Activated CD8-positive, alpha-beta memory T cell treated with anti-CD3 and anti-CD28 coated beads for 24 hours (primary cell): ENCODE measurements at regions not wholly inside any gene's neighbourhood (a gene's known extent, or its start where the extent isn't known, plus 50 kb on each side); places are given as distances from the start of the nearest gene placed in this dataset.

Experiments used
- DNase-seq: peaks from one replicate; pipeline ENCODE4 v3.0.0-alpha.2; 2020

DNA sequence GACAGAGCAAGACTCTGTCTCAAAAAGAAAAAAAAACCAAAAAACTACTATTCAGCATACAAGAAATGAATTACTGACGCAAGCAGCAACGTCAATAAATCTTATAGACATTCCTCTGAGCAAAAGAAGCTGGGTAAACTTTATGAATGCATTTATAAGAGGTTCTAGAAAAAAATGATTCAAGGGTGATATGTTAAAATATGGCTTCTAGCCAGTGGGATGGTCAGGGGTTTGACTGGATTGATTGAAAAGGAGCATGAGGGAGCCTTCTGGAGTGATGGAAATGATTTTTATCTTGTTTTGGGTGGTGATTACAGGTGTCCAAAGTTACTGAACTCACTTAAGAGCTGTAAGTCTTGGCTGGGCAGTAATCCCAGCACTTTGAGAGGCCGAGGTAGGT lies 64.9 kb upstream of the SALL4 start:
- DNase-seq: no peak

DNA sequence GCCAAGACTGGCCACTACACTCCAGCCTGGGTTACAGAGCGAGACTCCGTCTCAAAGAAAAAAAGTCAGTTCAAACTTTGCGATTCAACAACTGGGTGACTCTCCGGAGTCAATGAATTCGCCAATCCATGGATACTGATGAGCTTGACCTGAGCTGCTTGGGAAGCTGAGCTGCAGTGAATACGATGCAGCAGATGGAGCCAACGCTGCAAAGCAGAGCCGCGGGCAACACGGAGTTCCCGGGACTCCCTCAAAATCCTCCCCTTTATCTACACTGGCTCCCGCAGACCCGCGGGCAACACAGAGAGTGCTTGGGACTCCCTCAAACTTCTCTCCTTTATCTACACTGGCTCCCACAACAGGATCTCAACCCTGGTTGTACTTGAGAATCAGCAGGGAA lies 62.6 kb upstream of the SALL4 start:
- no peak for DNase-seq

DNA sequence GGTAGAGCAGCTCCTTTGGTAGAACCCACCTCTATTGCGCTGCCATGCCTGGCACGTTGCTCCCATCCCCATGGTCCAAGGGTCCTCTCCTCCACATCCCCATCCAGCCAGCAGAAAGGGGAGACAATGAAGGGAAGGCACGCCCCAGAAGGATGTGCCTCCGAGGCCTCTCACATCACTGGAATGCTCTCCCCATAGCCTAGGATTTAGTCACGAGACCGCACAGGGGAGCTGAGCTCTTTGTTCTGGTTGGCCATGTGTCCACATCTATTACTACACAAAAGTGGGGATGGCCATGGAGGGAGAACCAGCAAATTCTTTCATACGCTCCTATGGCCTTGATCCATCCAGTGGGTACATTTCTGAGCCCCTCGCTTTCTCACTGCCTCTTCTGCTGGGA lies 60.5 kb upstream of the SALL4 start:
- DNase-seq: no peak

DNA sequence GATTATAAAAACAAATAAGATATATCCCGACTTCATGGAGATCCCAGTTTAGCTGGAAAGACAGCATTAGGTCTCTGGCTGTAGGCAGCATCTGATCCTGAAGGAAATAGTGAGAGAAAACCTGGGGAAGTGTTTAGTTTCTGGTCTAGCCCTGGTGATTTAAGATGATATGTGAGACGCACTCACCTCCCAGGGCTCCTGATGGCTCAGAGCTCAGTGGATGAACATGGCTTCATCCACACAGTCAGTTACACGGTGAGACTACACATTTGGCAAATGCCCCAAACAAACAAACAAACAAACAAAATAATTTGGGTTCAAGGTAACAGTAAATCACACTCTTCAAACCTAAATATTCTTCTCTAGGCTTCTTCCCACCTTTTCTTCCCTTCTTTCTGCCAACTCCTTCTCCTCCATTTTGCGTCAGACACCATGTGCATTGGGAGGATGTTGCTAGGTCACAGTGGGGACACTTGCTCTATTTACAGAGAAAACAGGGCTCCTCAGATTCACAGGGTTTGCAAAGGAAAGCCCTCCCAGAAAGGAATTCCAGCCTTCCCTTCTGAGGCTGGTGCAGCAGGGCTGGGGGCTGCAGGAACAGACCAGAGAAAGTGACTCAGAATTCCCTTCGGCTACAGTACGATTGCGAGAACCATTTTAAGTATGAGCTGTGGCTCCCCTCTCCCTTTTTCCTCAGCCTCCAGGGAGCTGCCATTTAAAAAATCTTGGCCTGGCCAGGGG lies 59.6 kb upstream of the SALL4 start:
- DNase-seq: no peak

DNA sequence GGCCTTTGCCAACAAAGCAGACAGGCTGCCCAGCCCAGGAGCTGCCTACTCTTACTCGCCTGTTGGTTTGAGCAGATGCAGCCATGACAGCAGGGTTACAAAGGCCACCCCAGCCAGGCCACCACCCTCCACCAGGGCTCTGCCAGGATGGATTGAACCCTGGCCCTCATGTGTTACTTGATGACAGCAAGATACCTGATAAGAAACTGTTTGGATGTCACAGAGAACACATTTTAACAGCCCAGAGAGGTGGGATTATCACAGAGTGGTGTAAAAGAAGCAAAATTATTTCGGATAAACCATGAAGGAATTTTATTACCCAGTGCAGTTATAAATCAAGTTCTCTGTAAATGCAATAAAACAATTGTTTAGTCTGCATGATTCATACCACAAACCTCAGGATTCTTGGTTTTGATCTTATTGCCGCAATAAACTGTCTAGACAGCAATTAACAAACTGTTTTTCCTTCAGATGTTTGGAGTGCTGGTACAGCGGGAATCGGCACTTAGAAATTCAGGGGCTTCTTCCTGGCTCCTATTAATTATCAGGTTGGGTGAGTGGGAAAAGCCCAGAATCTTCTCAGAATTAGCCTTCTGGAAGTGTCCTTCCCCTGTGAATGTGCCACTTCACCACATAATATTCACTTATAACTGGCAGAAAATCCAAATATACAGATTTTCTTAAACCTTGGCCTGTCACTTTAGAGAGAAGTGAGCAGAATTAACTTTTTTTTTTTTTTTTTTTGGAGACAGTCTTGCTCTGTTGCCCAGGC lies 58.0 kb upstream of the SALL4 start:
- no peak for DNase-seq

DNA sequence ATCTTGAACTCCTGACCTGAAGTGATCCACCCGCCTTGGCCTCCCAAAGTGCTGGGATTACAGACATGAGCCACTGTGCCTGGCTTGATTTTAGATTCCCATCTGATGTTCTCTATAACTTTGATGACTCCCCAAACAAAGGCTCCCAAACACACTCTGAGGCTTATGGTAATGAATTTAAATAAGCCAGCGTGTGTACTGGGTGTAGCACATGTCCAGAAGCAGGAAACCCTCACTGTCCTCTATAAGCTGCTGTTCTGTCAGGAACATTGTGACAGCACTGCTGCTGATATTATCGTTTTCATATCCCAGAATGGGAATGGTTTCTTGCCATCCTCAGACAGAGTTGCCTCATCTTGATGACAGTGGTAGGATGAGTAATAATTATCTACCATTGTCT lies 54.1 kb upstream of the SALL4 start:
- no peak for DNase-seq

DNA sequence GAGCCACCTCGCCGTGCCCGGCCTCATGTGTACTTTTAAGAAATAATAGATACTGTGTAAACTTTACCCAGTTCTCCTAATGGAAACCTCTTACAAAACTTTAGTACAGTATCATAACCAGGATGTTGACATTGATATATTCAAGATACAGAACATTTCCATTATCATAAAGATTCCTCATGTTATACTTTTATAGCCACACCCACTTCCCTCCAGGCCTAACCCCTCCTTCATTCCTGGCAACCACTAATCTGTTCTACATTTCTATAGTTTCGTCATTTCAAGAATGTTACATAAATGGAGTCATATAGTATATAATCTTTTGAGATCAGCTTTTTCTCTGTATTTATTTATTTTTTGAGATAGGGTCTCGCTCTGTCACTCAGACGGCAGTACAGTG lies 52.6 kb upstream of the SALL4 start:
- DNase-seq: no peak
